H1 (cell line): ENCODE measurements at regions not wholly inside any gene's neighbourhood (a gene's known extent, or its start where the extent isn't known, plus 50 kb on each side); places are given as distances from the start of the nearest gene placed in this dataset.

Source experiments
- CTCF ChIA-PET: fragments of 300-600 bp; sonication (Branson Sonifier 250); formaldehyde crosslinking; loops from one replicate; lab custom pipeline; 2021; ENCODE audit not compliant: partially characterized antibody; lab: Charles Lee
- POLR2A ChIA-PET: fragments of 300-600 bp; sonication (Branson Sonifier 250); formaldehyde crosslinking; loops from one replicate; lab custom pipeline; 2021; ENCODE audit warnings: inconsistent platforms; ENCODE audit not compliant: partially characterized antibody; lab: Charles Lee
- DNase-seq, 2 experiments: peaks; one replicate each; pipeline versions ENCODE4 v3.0.0 to v3.0.0-alpha.2; 2010 to 2022; ENCODE audit warnings: low spot score in 2 of 2, low read depth in 1 of 2, mixed read lengths in 1 of 2
- FAIRE-seq: peaks from 2 replicates; lab custom pipeline; 2011; peaks lifted over from hg19 to GRCh38; lab: Jason Lieb, UNC
- H2AFZ ChIP-seq: 2 replicates; pipeline ENCODE4 v1.8.1; 2012; ENCODE audit warnings: low read length, inconsistent platforms
- H2AK5ac ChIP-seq: 2 replicates; pipeline ENCODE4 v1.6.1; 2013; ENCODE audit warnings: low read depth, low read length
- H2BK120ac ChIP-seq: replicated peaks from 2 replicates; pipeline ENCODE3; 2013; ENCODE audit warnings: low read depth, low read length, inconsistent platforms
- H2BK12ac ChIP-seq: 2 replicates; pipeline ENCODE4 v1.6.1; 2013; ENCODE audit warnings: low read depth, low read length
- H2BK15ac ChIP-seq: 2 replicates; pipeline ENCODE4 v1.6.1; 2013; ENCODE audit warnings: low read length
- H2BK20ac ChIP-seq: 2 replicates; pipeline ENCODE4 v1.6.1; 2013; ENCODE audit warnings: low read length
- H2BK5ac ChIP-seq: 2 replicates; pipeline ENCODE4 v1.6.1; 2013; ENCODE audit warnings: low read depth, low read length
- H3K14ac ChIP-seq: 2 replicates; pipeline ENCODE4 v1.6.1; 2013; ENCODE audit warnings: inconsistent platforms; ENCODE audit not compliant: insufficient read length
- H3K18ac ChIP-seq: 2 replicates; pipeline ENCODE4 v1.6.1; 2013; ENCODE audit warnings: low read length; ENCODE audit errors: extremely low read depth
- H3K23ac ChIP-seq: 2 replicates; pipeline ENCODE4 v1.6.1; 2013; ENCODE audit warnings: inconsistent platforms; ENCODE audit not compliant: insufficient read length
- H3K23me2 ChIP-seq: 2 replicates; pipeline ENCODE4 v1.6.1; 2013; ENCODE audit warnings: low read depth, low read length
- H3K27ac ChIP-seq: 2 replicates; pipeline ENCODE4 v1.6.1; 2011; ENCODE audit warnings: low read depth, low read length, inconsistent platforms
- H3K27me3 ChIP-seq, 4 experiments: replicated peaks in 1 of 4; 1 replicate in 1 of 4; 2 replicates in 3 of 4; pipeline versions ENCODE4 v1.6.1 to v1.8.1; 2011 to 2013; ENCODE audit warnings: low read length in 3 of 4, mild to moderate bottlenecking in 3 of 4, inconsistent platforms in 2 of 4, mixed read lengths in 2 of 4, moderate library complexity in 1 of 4; ENCODE audit not compliant: control insufficient read depth in 3 of 4, insufficient read depth in 3 of 4; ENCODE audit errors: extremely low read depth in 1 of 4
- H3K36me3 ChIP-seq, 4 experiments: 2 replicates each; pipeline versions ENCODE4 v1.6.1 to v1.8.1; 2011 to 2013; ENCODE audit warnings: mild to moderate bottlenecking in 4 of 4, low read length in 3 of 4, moderate library complexity in 2 of 4, control low read depth in 1 of 4, inconsistent platforms in 1 of 4; ENCODE audit not compliant: insufficient read depth in 4 of 4, control insufficient read depth in 2 of 4
- H3K4ac ChIP-seq: replicated peaks from 2 replicates; pipeline ENCODE3; 2013; ENCODE audit warnings: low read length, low read depth, mixed read lengths, inconsistent platforms; ENCODE audit not compliant: insufficient read length
- H3K4me1 ChIP-seq, 4 experiments: replicated peaks in 1 of 4; 1 replicate in 1 of 4; 2 replicates in 3 of 4; pipeline versions ENCODE4 v1.6.1 to v1.8.1; 2011 to 2013; ENCODE audit warnings: low read length in 3 of 4, inconsistent platforms in 2 of 4, mixed read lengths in 1 of 4; ENCODE audit not compliant: insufficient read depth in 4 of 4, control insufficient read depth in 3 of 4
- H3K4me2 ChIP-seq, 2 experiments: 2 replicates each; pipeline versions ENCODE4 v1.6.1 to v1.8.1; 2011 to 2013; ENCODE audit warnings: low read depth in 2 of 2, low read length in 2 of 2, control low read depth in 1 of 2, inconsistent platforms in 1 of 2, mild to moderate bottlenecking in 1 of 2; ENCODE audit not compliant: insufficient read depth in 1 of 2
- H3K4me3 ChIP-seq, 4 experiments: fragments of 200-600, 300-600 bp in 1 of 4; sonication (generic), shearing (Covaris generic), sonication (Bioruptor Twin) in 1 of 4; 2 replicates each; pipeline versions ENCODE4 v1.5.1 to v1.8.1; 2011 to 2016; ENCODE audit warnings: low read length in 4 of 4, low read depth in 3 of 4, control low read depth in 2 of 4, inconsistent platforms in 2 of 4, mild to moderate bottlenecking in 2 of 4, mixed read lengths in 1 of 4, moderate library complexity in 1 of 4; ENCODE audit not compliant: insufficient read depth in 2 of 4; ENCODE audit errors: extremely low read depth in 1 of 4
- H3K56ac ChIP-seq: replicated peaks from 2 replicates; pipeline ENCODE3; 2013; ENCODE audit warnings: low read depth, mild to moderate bottlenecking, mixed read lengths, low read length, inconsistent platforms; ENCODE audit not compliant: insufficient read length
- H3K79me1 ChIP-seq: 2 replicates; pipeline ENCODE4 v1.6.1; 2013; ENCODE audit warnings: low read depth, low read length, control low read depth
- H3K79me2 ChIP-seq, 2 experiments: 2 replicates each; pipeline versions ENCODE4 v1.6.1 to v1.8.1; 2012 to 2013; ENCODE audit warnings: low read length in 2 of 2, mild to moderate bottlenecking in 2 of 2, inconsistent platforms in 1 of 2; ENCODE audit not compliant: insufficient read depth in 2 of 2, control insufficient read depth in 1 of 2
- H3K9ac ChIP-seq, 4 experiments: replicated peaks in 1 of 4; 1 replicate in 1 of 4; 2 replicates in 3 of 4; pipeline versions ENCODE4 v1.6.1 to v1.8.1; 2011 to 2013; ENCODE audit warnings: low read depth in 3 of 4, low read length in 3 of 4, control low read depth in 2 of 4, mild to moderate bottlenecking in 2 of 4, moderate library complexity in 2 of 4, inconsistent platforms in 1 of 4; ENCODE audit errors: extremely low read depth in 1 of 4
- H3K9me3 ChIP-seq, 2 experiments: 2 replicates each; pipeline versions ENCODE4 v1.6.1 to v1.8.1; 2012 to 2013; ENCODE audit warnings: mild to moderate bottlenecking in 2 of 2, moderate library complexity in 2 of 2, control low read depth in 1 of 2, inconsistent platforms in 1 of 2, low read depth in 1 of 2, low read length in 1 of 2, mixed read lengths in 1 of 2; ENCODE audit not compliant: insufficient read depth in 2 of 2
- H4K20me1 ChIP-seq, 2 experiments: replicated peaks in 1 of 2; 2 replicates each; pipeline versions ENCODE3 to v1.8.1; 2011 to 2013; ENCODE audit warnings: inconsistent platforms in 2 of 2, low read length in 2 of 2, mild to moderate bottlenecking in 1 of 2; ENCODE audit not compliant: insufficient read depth in 2 of 2, control insufficient read depth in 1 of 2
- H4K5ac ChIP-seq: 2 replicates; pipeline ENCODE4 v1.6.1; 2013; ENCODE audit warnings: low read length, low read depth, mixed read lengths, inconsistent platforms; ENCODE audit not compliant: insufficient read length
- H4K8ac ChIP-seq: 2 replicates; pipeline ENCODE4 v1.8.0; 2013; ENCODE audit warnings: mild to moderate bottlenecking, moderate library complexity, low read length, inconsistent platforms; ENCODE audit not compliant: insufficient read depth; ENCODE audit errors: extremely low read depth
- H4K91ac ChIP-seq: replicated peaks from 2 replicates; pipeline ENCODE3; 2013; ENCODE audit warnings: low read length, mixed read lengths, inconsistent platforms; ENCODE audit not compliant: insufficient read length
- BRCA1 ChIP-seq: IDR thresholded peaks from 2 replicates; pipeline ENCODE4 v1.6.1; 2012; ENCODE audit warnings: low read depth, low read length, improper control_type of control experiment
- CTBP2 ChIP-seq: IDR thresholded peaks from 2 replicates; pipeline ENCODE4 v1.7.0; 2011; ENCODE audit warnings: borderline replicate concordance, mild to moderate bottlenecking, moderate library complexity, mixed read lengths, low read length; ENCODE audit not compliant: insufficient read depth, insufficient read length
- HDAC6 ChIP-seq: IDR thresholded peaks from one replicate; pipeline ENCODE4 v1.7.1; 2012; ENCODE audit warnings: low read depth, mild to moderate bottlenecking, inconsistent platforms, low read length, moderate library complexity
- JUND ChIP-seq: IDR thresholded peaks from 2 replicates; pipeline ENCODE4 v1.6.1; 2011; ENCODE audit warnings: mild to moderate bottlenecking, improper control_type of control experiment, low read length
- MAFK ChIP-seq: IDR thresholded peaks from 2 replicates; pipeline ENCODE4 v1.6.1; 2012; ENCODE audit warnings: low read depth, mild to moderate bottlenecking, improper control_type of control experiment, low read length
- NANOG ChIP-seq: IDR thresholded peaks from 2 replicates; pipeline ENCODE4 v1.6.1; 2011; ENCODE audit warnings: low read length, low read depth, mild to moderate bottlenecking, inconsistent platforms; ENCODE audit not compliant: insufficient read depth, poor library complexity, severe bottlenecking
- SP2 ChIP-seq: IDR thresholded peaks from 2 replicates; pipeline ENCODE4 v1.6.1; 2012; ENCODE audit warnings: mild to moderate bottlenecking, low read length, inconsistent platforms
- WGBS, 2 experiments: shearing (Covaris generic) in 1 of 2; methylation state at CpG; one replicate each; pipeline versions ENCODE4 v1.1.6 to v1.1.7; 2013 to 2015; ENCODE audit warnings: low lambda C conversion rate in 2 of 2, mixed read lengths in 2 of 2, inconsistent platforms in 1 of 2, low coverage in 1 of 2, missing lambda C conversion rate in 1 of 2; ENCODE audit not compliant: insufficient replicate concordance in 2 of 2, insufficient coverage in 1 of 2, insufficient read length in 1 of 2; ENCODE audit errors: extremely low coverage in 1 of 2, missing lambda C conversion rate in 1 of 2; 5-methylcytosine and 5-hydroxymethylcytosine counted together

DNA sequence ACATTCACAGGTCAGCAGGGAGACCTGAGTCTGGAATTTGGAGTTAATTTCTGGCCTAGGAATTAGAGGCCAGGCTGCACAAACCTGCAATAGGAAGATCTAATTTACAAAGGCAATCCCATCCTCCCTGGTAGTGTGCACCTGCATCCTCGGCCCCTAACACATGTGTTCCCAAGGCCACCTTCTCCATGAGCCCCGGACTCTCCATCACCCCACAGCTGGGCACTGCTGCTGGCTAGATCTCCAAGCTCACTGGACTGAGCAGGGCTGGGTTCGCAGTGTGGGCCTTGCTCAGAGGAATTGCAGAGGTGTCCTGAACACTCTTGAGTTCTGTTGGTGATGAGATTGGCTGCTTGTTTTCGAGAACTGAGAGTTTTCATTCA is 162.6 kb upstream of the TWIST2 start:
- Histone ChIP-seq H3K27ac (no peak overlapping the region), H3K36me3 (no peaks in the 10 kb centered on the region), H3K4ac (no peak overlapping the region), H4K20me1 (no peaks in the 10 kb centered on the region), H3K14ac (no peak overlapping the region), H3K9me3 (no peaks in the 10 kb centered on the region), H2AFZ (no peak overlapping the region), H3K23me2 (no peaks in the 10 kb centered on the region), H3K9ac (no peak overlapping the region), H3K27me3 (no peaks in the 10 kb centered on the region), H2BK5ac (no peak overlapping the region), H4K5ac (no peak overlapping the region), H2AK5ac (no peak overlapping the region), H3K4me2 (no peak overlapping the region), H4K8ac (no peak overlapping the region), H2BK120ac (no peak overlapping the region), H2BK15ac (no peak overlapping the region), H3K79me2 (no peaks in the 10 kb centered on the region), H3K4me1 (no peaks in the 10 kb centered on the region), H2BK20ac (no peak overlapping the region), H3K18ac (no peak overlapping the region), H3K56ac (no peak overlapping the region), H3K4me3 (no peak overlapping the region), H2BK12ac (no peak overlapping the region), H3K23ac (no peak overlapping the region), H4K91ac (no peak overlapping the region), H3K79me1 (no peaks in the 10 kb centered on the region)
- TF ChIP-seq JUND (no peak), CTBP2 (no peak), HDAC6 (no peak), MAFK (no peak), NANOG (no peak), BRCA1 (no peak), SP2 (no peak)
- POLR2A ChIA-PET: no interaction called here
- FAIRE-seq (no peak), DNase-seq (no peak)
- CTCF ChIA-PET: interaction anchor here (1.3 kb wide), 1 partner anchor 316 kb away, joined by 3 read pairs; no protein-coding TSS in a partner anchor
- 95% methylated on average over 4 of the region's 4 CpGs; no CpG with 5 or more reads in 1 of the 2 experiments for whole genome bisulfite sequencing, 2 experiments
